Nephron progenitor cell (in vitro differentiated cells): ENCODE measurements at regions not wholly inside any gene's neighbourhood (a gene's known extent, or its start where the extent isn't known, plus 50 kb on each side); places are given as distances from the start of the nearest gene placed in this dataset.

Experiments
- DNase-seq: peaks from one replicate; pipeline ENCODE4 v3.0.0; 2021
- H3K27ac Mint-ChIP-seq: 2 replicates; pipeline ENCODE4 v1.8.0; 2021; ENCODE audit warnings: mild to moderate bottlenecking, moderate library complexity, mixed read lengths
- H3K27me3 Mint-ChIP-seq: 2 replicates; pipeline ENCODE4 v1.8.0; 2021; ENCODE audit warnings: mild to moderate bottlenecking, low read depth, mixed read lengths; ENCODE audit not compliant: poor library complexity
- H3K36me3 Mint-ChIP-seq: 2 replicates; pipeline ENCODE4 v1.8.0; 2021; ENCODE audit warnings: low read depth, mixed read lengths
- H3K4me1 Mint-ChIP-seq: 2 replicates; pipeline ENCODE4 v1.8.0; 2021; ENCODE audit warnings: mixed read lengths
- H3K4me3 Mint-ChIP-seq: 2 replicates; pipeline ENCODE4 v1.8.0; 2021; ENCODE audit warnings: mild to moderate bottlenecking, moderate library complexity, mixed read lengths
- H3K9me3 Mint-ChIP-seq: 2 replicates; pipeline ENCODE4 v1.8.0; 2021; ENCODE audit warnings: mild to moderate bottlenecking, moderate library complexity, mixed read lengths
- TF ChIP-seq, protein P1 (sequence below): fragments of 200-600 bp; sonication (generic); IDR thresholded peaks from 2 replicates; pipeline ENCODE4 v1.5.0; 2021; ENCODE audit warnings: antibody characterized with exemption

GRCh38 chr11:96899971-96900370, 510.2 kb downstream of the JRKL start:
- Mint-ChIP-seq H3K4me3 (no peak overlapping the region), H3K4me1 (no peaks in the 10 kb centered on the region), H3K36me3 (no peaks in the 10 kb centered on the region), H3K27ac (no peak overlapping the region), H3K9me3 (no peaks in the 10 kb centered on the region), H3K27me3 (peaks cover 3% of the 10 kb centered on the region)
- DNase-seq, result no peak
- TF ChIP-seq, protein P1, sequence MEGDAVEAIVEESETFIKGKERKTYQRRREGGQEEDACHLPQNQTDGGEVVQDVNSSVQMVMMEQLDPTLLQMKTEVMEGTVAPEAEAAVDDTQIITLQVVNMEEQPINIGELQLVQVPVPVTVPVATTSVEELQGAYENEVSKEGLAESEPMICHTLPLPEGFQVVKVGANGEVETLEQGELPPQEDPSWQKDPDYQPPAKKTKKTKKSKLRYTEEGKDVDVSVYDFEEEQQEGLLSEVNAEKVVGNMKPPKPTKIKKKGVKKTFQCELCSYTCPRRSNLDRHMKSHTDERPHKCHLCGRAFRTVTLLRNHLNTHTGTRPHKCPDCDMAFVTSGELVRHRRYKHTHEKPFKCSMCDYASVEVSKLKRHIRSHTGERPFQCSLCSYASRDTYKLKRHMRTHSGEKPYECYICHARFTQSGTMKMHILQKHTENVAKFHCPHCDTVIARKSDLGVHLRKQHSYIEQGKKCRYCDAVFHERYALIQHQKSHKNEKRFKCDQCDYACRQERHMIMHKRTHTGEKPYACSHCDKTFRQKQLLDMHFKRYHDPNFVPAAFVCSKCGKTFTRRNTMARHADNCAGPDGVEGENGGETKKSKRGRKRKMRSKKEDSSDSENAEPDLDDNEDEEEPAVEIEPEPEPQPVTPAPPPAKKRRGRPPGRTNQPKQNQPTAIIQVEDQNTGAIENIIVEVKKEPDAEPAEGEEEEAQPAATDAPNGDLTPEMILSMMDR, result no peak

DNA sequence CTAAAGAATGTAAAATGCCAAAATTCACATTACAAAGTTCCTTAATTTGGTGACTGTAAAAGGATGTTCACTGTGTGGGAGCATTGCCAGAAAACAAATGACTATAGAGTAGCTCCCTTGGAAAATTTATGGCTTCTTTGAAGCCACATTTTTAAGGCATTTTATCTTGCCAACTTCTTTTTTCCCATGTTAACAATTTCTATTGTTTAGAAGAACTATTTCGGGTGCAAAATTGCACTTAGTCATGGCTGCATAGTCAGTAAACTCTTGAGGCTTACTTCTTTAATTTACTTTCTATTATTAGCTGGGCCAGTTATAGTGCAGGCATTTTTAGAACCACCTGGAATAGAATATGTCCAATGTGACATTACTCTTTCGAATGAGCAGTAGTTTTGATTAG, 515.3 kb downstream of the JRKL start:
- H3K9me3 Mint-ChIP-seq, result peaks cover 4% of the 10 kb centered on the region
- no peak for DNase-seq
- no peaks in the 10 kb centered on the region for H3K27me3 Mint-ChIP-seq
- H3K27ac Mint-ChIP-seq, result no peak overlapping the region
- H3K4me1 Mint-ChIP-seq, result peaks cover 6% of the 10 kb centered on the region
- TF ChIP-seq, protein P1, result no peak
- no peak overlapping the region for H3K4me3 Mint-ChIP-seq
- H3K36me3 Mint-ChIP-seq, result no peaks in the 10 kb centered on the region

- no peak for DNase-seq
- Mint-ChIP-seq H3K27ac (no peak overlapping the region), H3K4me1 (peaks cover 6% of the 10 kb centered on the region), H3K36me3 (no peaks in the 10 kb centered on the region), H3K27me3 (no peaks in the 10 kb centered on the region), H3K9me3 (peaks cover 9% of the 10 kb centered on the region), H3K4me3 (no peak overlapping the region)
- TF ChIP-seq, protein P1, result no peak
Observed at GRCh38 chr11:96905663-96906062, 515.9 kb downstream of the JRKL start.

GRCh38 chr11:96906476-96906875, 516.7 kb downstream of the JRKL start:
- DNase-seq, result no peak
- TF ChIP-seq, protein P1, result no peak
- Mint-ChIP-seq H3K36me3 (no peaks in the 10 kb centered on the region), H3K9me3 (peaks cover 10% of the 10 kb centered on the region), H3K4me3 (no peak overlapping the region), H3K27me3 (no peaks in the 10 kb centered on the region), H3K27ac (peak overlapping the region; percentile 0), H3K4me1 (peaks cover 6% of the 10 kb centered on the region)

DNA sequence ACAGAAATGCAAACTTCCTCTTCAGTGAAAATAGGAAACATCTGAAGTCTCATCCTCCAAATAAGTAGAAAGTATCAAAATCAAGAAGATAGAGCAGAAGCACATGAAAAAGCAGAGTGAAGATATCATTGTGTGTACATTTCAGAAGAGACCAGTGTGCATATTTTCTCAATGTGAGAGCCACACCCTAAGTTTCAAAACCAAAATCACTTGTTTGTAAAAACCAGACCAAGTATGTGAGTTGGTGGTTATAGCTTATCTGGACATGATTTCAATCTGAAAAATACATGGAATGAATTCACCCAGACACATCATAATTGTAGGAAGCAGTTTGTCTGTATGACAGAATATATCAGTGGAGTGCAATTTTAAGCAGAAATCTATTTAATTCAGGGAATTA, 536.0 kb downstream of the JRKL start:
- Mint-ChIP-seq H3K27ac (no peak overlapping the region), H3K27me3 (no peaks in the 10 kb centered on the region), H3K4me1 (no peaks in the 10 kb centered on the region), H3K9me3 (no peaks in the 10 kb centered on the region), H3K4me3 (no peak overlapping the region), H3K36me3 (no peaks in the 10 kb centered on the region)
- TF ChIP-seq, protein P1, result no peak
- no peak for DNase-seq

DNA sequence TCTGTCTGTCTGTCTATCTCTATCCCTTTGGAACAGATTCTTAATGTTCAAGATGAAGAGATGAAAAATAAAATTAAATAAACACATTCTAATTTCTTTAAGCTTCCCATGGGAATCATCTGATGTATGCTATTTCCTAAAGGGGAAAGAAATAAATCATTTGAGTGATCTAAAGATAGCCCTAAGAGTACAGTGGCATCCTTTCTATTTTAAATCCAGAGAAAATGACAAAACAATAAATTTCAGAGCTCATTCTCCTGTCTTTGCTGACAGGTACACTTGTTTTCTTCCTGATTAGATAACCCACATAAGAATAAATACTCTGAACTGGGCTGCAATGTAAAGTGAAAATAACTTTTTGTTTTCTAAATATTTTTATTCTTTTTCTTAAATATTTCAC, 550.4 kb downstream of the JRKL start:
- no peaks in the 10 kb centered on the region for H3K36me3 Mint-ChIP-seq
- no peaks in the 10 kb centered on the region for H3K9me3 Mint-ChIP-seq
- TF ChIP-seq, protein P1, result no peak
- DNase-seq, result no peak
- H3K4me1 Mint-ChIP-seq, result no peaks in the 10 kb centered on the region
- no peaks in the 10 kb centered on the region for H3K27me3 Mint-ChIP-seq
- no peak overlapping the region for H3K4me3 Mint-ChIP-seq
- H3K27ac Mint-ChIP-seq, result no peak overlapping the region
